ENCODE measurements at regions not wholly inside any gene's neighbourhood (a gene's known extent, or its start where the extent isn't known, plus 50 kb on each side); places are given as distances from the start of the nearest gene placed in this dataset.

- no peak for TF ChIP-seq CTCF (IDR thresholded peaks at IDR 0.05; ENCODE audit: low read length)
- TF ChIP-seq EZH2 (IDR thresholded peaks at IDR 0.05; ENCODE audit: borderline replicate concordance, low read length), result no peak
These were observed 337.4 kb downstream of the NUAK1 start for GRCh38 chr12:105801351-105801750.

Data from OCI-LY1 (cell line).